NCI-H82 (cell line): ENCODE measurements at regions not wholly inside any gene's neighbourhood (a gene's known extent, or its start where the extent isn't known, plus 50 kb on each side); places are given as distances from the start of the nearest gene placed in this dataset.
"Not testable (repeated sequence)": the region's sequence is repeated elsewhere in the genome, so short reads cannot be mapped to it uniquely, and the experiment has no call there.

ENCODE experiments used
- DNase-seq: peaks from one replicate; lab custom pipeline; 2025; lab: John Stamatoyannopoulos, UW

- DNase-seq: no peak
Measured at GRCh38 chr4:187910741-187911140, 84.8 kb upstream of the ZFP42 start.

- DNase-seq: not testable (repeated sequence)
Measured at GRCh38 chr4:187915406-187915805, 80.2 kb upstream of the ZFP42 start.

GRCh38 chr4:187919966-187920365 lies 75.6 kb upstream of the ZFP42 start:
- DNase-seq: no peak

GRCh38 chr4:187921946-187922623 lies 73.5 kb upstream of the ZFP42 start:
- no peak for DNase-seq

GRCh38 chr4:187929024-187929423 lies 66.5 kb upstream of the ZFP42 start:
- peak; percentile 65 for DNase-seq

GRCh38 chr4:187934766-187935165 lies 60.8 kb upstream of the ZFP42 start:
- DNase-seq: no peak

- no peak for DNase-seq
Measured at GRCh38 chr4:187937557-187937956, 58.0 kb upstream of the ZFP42 start.

GRCh38 chr4:187940299-187940698 lies 55.3 kb upstream of the ZFP42 start:
- DNase-seq: no peak

GRCh38 chr4:187942968-187943367 lies 52.6 kb upstream of the ZFP42 start:
- no peak for DNase-seq

- no peak for DNase-seq
Measured at GRCh38 chr4:187944179-187944578, 51.4 kb upstream of the ZFP42 start.
